WERI-Rb-1 (cell line): ENCODE measurements at regions not wholly inside any gene's neighbourhood (a gene's known extent, or its start where the extent isn't known, plus 50 kb on each side); places are given as distances from the start of the nearest gene placed in this dataset.

Experiments
- DNase-seq: peaks from one replicate; pipeline ENCODE4 v3.0.0-alpha.2; 2020
- H3K27ac ChIP-seq: fragments of 250-450 bp; sonication (Bioruptor Pico); 2 replicates; pipeline ENCODE4 v1.5.1; 2020; ENCODE audit warnings: mild to moderate bottlenecking, moderate library complexity
- H3K27me3 ChIP-seq: fragments of 250-450 bp; sonication (Bioruptor Pico); 2 replicates; pipeline ENCODE4 v1.5.1; 2021; ENCODE audit warnings: mild to moderate bottlenecking, low read depth, moderate library complexity; ENCODE audit not compliant: insufficient read depth, severe bottlenecking
- H3K36me3 ChIP-seq: fragments of 250-450 bp; sonication (Bioruptor Pico); 2 replicates; pipeline ENCODE4 v1.5.1; 2020; ENCODE audit warnings: mild to moderate bottlenecking, moderate library complexity
- H3K4me3 ChIP-seq: 2 replicates; pipeline ENCODE4 v1.5.1; 2011; ENCODE audit warnings: low read depth, mild to moderate bottlenecking, control low read depth, low read length
- H3K9me3 ChIP-seq: fragments of 250-450 bp; sonication (Bioruptor Pico); 2 replicates; pipeline ENCODE4 v1.5.1; 2021; ENCODE audit warnings: mild to moderate bottlenecking, moderate library complexity; ENCODE audit not compliant: severe bottlenecking
- CTCF ChIP-seq: IDR thresholded peaks from 2 replicates; pipeline ENCODE4 v1.5.1; 2011; ENCODE audit warnings: low read depth, mild to moderate bottlenecking, control low read depth, inconsistent platforms, low read length

DNA sequence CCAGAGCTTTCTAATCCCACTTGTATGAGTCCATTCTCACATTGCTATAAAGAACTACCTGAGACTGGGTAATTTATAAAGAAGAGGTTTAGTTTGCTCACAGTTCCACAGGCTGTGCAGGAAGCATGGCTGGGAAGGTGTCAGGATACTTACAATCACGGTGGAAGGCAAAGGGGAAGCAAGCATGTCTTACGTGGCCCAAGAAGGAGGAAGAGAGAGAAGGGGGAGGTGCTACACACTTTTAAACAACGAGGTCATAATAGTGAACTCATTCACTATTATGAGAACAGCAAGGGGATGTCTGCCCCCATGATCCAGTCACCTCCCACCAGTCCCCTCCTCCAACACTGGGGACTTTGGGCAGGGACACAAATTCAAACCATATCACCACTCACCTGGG, 67.8 kb downstream of the TTC32 start:
- H3K4me3 ChIP-seq, result no peak overlapping the region
- H3K9me3 ChIP-seq, result no peaks in the 10 kb centered on the region
- H3K36me3 ChIP-seq, result no peaks in the 10 kb centered on the region
- no peak overlapping the region for H3K27ac ChIP-seq
- DNase-seq, result no peak
- no peak for TF ChIP-seq CTCF
- peaks cover 64% of the 10 kb centered on the region for H3K27me3 ChIP-seq

GRCh38 chr2:19829672-19830071, 72.1 kb downstream of the TTC32 start:
- Histone ChIP-seq H3K9me3 (no peaks in the 10 kb centered on the region), H3K27me3 (peaks cover 52% of the 10 kb centered on the region), H3K4me3 (no peak overlapping the region), H3K27ac (no peak overlapping the region), H3K36me3 (no peaks in the 10 kb centered on the region)
- DNase-seq, result no peak
- TF ChIP-seq CTCF, result no peak

- Histone ChIP-seq H3K27ac (no peak overlapping the region), H3K27me3 (peaks cover 58% of the 10 kb centered on the region), H3K9me3 (no peaks in the 10 kb centered on the region), H3K4me3 (no peak overlapping the region), H3K36me3 (no peaks in the 10 kb centered on the region)
- no peak for TF ChIP-seq CTCF
- no peak for DNase-seq
These were observed 74.9 kb downstream of the TTC32 start for GRCh38 chr2:19826874-19827273.

DNA sequence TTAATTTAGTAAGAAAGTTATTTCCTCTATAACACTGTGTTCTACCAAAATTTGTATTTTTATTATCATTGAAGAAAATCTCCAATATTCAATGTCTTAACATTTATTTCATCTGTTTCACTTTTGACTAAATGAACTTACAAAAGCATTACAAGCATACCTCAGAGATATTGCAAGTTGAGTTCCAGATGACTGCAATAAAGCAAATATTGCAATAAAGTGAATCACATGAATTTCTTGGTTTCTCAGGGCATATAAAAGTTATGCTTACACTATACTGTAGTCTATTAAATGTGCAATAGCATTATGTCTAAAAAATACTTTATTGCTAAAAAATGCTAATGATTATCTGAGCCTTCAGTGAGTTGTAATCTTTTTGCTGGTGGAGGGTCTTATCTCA, 78.3 kb downstream of the TTC32 start:
- H3K9me3 ChIP-seq, result no peaks in the 10 kb centered on the region
- H3K4me3 ChIP-seq, result no peak overlapping the region
- no peak for TF ChIP-seq CTCF

DNA sequence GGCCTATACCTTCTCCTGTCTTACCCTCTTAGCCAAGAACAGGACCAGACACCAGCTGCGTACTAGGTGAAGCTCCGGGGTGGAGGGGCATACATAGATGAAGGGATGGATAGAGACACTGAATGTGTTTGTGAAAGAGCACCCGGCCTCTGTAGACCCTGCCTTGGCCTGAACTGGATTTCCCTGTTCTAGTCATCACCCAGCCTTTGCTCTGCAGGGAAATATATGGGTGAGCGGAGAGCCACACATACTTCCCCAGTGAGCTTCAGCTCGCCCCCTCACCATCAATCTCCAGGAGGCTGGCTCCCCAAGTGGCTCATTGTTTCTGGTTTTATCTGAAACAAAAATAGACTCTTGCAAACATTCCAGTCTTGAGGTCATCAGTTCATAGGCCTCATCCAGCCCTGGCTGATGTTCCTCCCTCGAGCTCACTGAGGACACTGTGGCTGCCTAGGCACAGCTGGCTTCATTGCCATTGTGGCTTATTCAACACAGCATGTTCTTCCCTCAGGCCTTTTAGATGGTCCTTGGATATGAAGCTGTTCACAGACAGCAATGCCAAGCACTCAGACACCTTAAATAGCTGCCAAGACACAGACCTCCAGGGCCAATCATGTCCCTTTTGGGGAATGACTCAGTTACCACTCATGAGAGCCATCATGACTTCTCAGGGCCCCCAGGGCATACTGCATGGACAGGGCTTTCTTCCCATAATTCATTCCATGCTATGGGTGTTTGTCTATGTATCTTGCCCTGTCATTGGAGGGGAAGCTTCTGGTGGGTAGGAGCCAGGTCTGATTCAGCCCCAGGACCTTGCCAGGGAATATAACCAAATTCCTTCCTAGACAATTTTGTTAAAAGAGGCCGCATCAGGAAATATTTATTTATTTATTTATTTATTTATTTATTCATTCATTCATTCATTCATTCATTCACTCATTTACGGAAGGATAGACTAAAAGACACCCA, 82.4 kb downstream of the TTC32 start:
- TF ChIP-seq CTCF, result no peak
- Histone ChIP-seq H3K27me3 (peaks cover 81% of the 10 kb centered on the region), H3K9me3 (no peaks in the 10 kb centered on the region), H3K4me3 (no peak overlapping the region), H3K27ac (no peak overlapping the region), H3K36me3 (no peaks in the 10 kb centered on the region)
- no peak for DNase-seq

More for the DNA sequence above, 78.3 kb downstream of the TTC32 start:
- Histone ChIP-seq H3K27me3 (peaks cover 72% of the 10 kb centered on the region), H3K27ac (no peak overlapping the region), H3K36me3 (no peaks in the 10 kb centered on the region)
- no peak for DNase-seq
